Endothelial cell of umbilical vein (primary cell): ENCODE measurements at regions not wholly inside any gene's neighbourhood (a gene's known extent, or its start where the extent isn't known, plus 50 kb on each side); places are given as distances from the start of the nearest gene placed in this dataset.

Experiments used
- BruUV-seq: library from RNA; stranded (reverse); fragments of 400-500 nt; replicated peaks from 2 replicates; lab custom pipeline; 2021; lab: Mats Ljungman, UMichigan
- CTCF ChIA-PET: fragments of 300-600, 350-600 bp; sonication (Branson Sonifier 250); formaldehyde crosslinking; loops from one replicate; lab custom pipeline; 2021; ENCODE audit warnings: antibody characterized with exemption, inconsistent platforms; lab: Charles Lee
- POLR2A ChIA-PET: fragments of 300-600, 350-600 bp; sonication (Branson Sonifier 250); formaldehyde crosslinking; loops from one replicate; lab custom pipeline; 2021; ENCODE audit warnings: antibody characterized with exemption, inconsistent platforms; lab: Charles Lee
- DNase-seq: peaks from one replicate; pipeline ENCODE4 v3.0.0-alpha.2; 2011; ENCODE audit warnings: low read depth, low spot score
- FAIRE-seq: peaks from 2 replicates; lab custom pipeline; 2011; peaks lifted over from hg19 to GRCh38; lab: Jason Lieb, UNC
- H2AFZ ChIP-seq: 2 replicates; pipeline ENCODE4 v1.6.0; 2012; ENCODE audit warnings: low read depth, low read length, control low read depth, inconsistent platforms
- H3K27ac ChIP-seq: 2 replicates; pipeline ENCODE4 v1.5.1; 2011; ENCODE audit warnings: low read depth, mild to moderate bottlenecking, control low read depth, low read length, moderate library complexity; ENCODE audit not compliant: insufficient read depth
- H3K27me3 ChIP-seq, 2 experiments: 2 replicates each; pipeline versions ENCODE4 v1.6.0 to v1.6.1; 2011; ENCODE audit warnings: low read length in 2 of 2, mixed read lengths in 1 of 2; ENCODE audit not compliant: control insufficient read depth in 2 of 2, insufficient read depth in 2 of 2
- H3K36me3 ChIP-seq, 2 experiments: 2 replicates in 1 of 2; 3 replicates in 1 of 2; pipeline ENCODE4 v1.5.1; 2011; ENCODE audit warnings: low read length in 2 of 2, mild to moderate bottlenecking in 1 of 2, moderate library complexity in 1 of 2; ENCODE audit not compliant: control insufficient read depth in 2 of 2, insufficient read depth in 2 of 2; ENCODE audit errors: extremely low read depth in 1 of 2
- H3K4me1 ChIP-seq: 3 replicates; pipeline ENCODE4 v1.5.1; 2011; ENCODE audit warnings: mild to moderate bottlenecking, low read length; ENCODE audit not compliant: control insufficient read depth, insufficient read depth; ENCODE audit errors: extremely low read depth
- H3K4me2 ChIP-seq: 2 replicates; pipeline ENCODE4 v1.6.1; 2011; ENCODE audit warnings: low read length, control low read depth, mixed read lengths; ENCODE audit not compliant: insufficient read depth
- H3K4me3 ChIP-seq, 3 experiments: fragments of 200-600 bp in 1 of 3; sonication (generic), shearing (Covaris generic) in 1 of 3; replicated peaks in 1 of 3; 2 replicates each; pipeline ENCODE4 v1.5.1; 2011 to 2016; ENCODE audit warnings: control low read depth in 3 of 3, low read length in 3 of 3, mild to moderate bottlenecking in 2 of 3, inconsistent platforms in 1 of 3, low read depth in 1 of 3, moderate library complexity in 1 of 3; ENCODE audit not compliant: insufficient read depth in 1 of 3
- H3K79me2 ChIP-seq: 2 replicates; pipeline ENCODE4 v1.6.0; 2012; ENCODE audit warnings: low read length, inconsistent platforms; ENCODE audit not compliant: control insufficient read depth, insufficient read depth
- H3K9ac ChIP-seq: replicated peaks from 2 replicates; pipeline ENCODE3; 2011; ENCODE audit warnings: low read length, control low read depth; ENCODE audit not compliant: insufficient read depth; ENCODE audit errors: extremely low read depth
- H3K9me1 ChIP-seq: replicated peaks from 3 replicates; pipeline ENCODE4 v1.6.0; 2011; ENCODE audit warnings: mild to moderate bottlenecking, low read length; ENCODE audit not compliant: control insufficient read depth, insufficient read depth; ENCODE audit errors: extremely low read depth
- H3K9me3 ChIP-seq: replicated peaks from 2 replicates; pipeline ENCODE4 v1.5.1; 2012; ENCODE audit warnings: low read length, inconsistent platforms; ENCODE audit not compliant: control insufficient read depth, insufficient read depth
- H4K20me1 ChIP-seq: replicated peaks from 2 replicates; pipeline ENCODE3; 2011; ENCODE audit warnings: mild to moderate bottlenecking, low read length; ENCODE audit not compliant: control insufficient read depth, insufficient read depth; ENCODE audit errors: extremely low read depth
- EZH2 ChIP-seq: IDR thresholded peaks from 2 replicates; pipeline ENCODE4 v1.6.1; 2012; ENCODE audit warnings: borderline replicate concordance, low read depth, mild to moderate bottlenecking, moderate library complexity, low read length, inconsistent platforms; ENCODE audit not compliant: severe bottlenecking
- FOS ChIP-seq: IDR thresholded peaks from 2 replicates; pipeline ENCODE4 v1.6.1; 2011; ENCODE audit warnings: mild to moderate bottlenecking, low read length, moderate library complexity, borderline replicate concordance; ENCODE audit not compliant: insufficient read depth
- GATA2 ChIP-seq: IDR thresholded peaks from 2 replicates; pipeline ENCODE4 v1.7.0; 2011; ENCODE audit warnings: low read depth, mild to moderate bottlenecking, moderate library complexity, mixed read lengths, low read length; ENCODE audit not compliant: insufficient read length, insufficient read depth
- JUN ChIP-seq: IDR thresholded peaks from 2 replicates; pipeline ENCODE4 v1.6.1; 2011; ENCODE audit warnings: borderline replicate concordance, low read depth; ENCODE audit not compliant: insufficient read length, insufficient read depth
- MYC ChIP-seq: IDR thresholded peaks from one replicate; pipeline ENCODE4 v1.6.1; 2011; ENCODE audit warnings: mild to moderate bottlenecking, low read depth, low read length
- POLR2A ChIP-seq: IDR thresholded peaks from 2 replicates; pipeline ENCODE4 v1.6.1; 2012; ENCODE audit warnings: low read depth, mild to moderate bottlenecking, control low read depth, low read length
- POLR2AphosphoS5 ChIP-seq: IDR thresholded peaks from 2 replicates; pipeline ENCODE4 v1.6.1; 2012; ENCODE audit warnings: low read depth, mild to moderate bottlenecking, control low read depth, low read length, moderate library complexity; ENCODE audit not compliant: insufficient read depth
- dilution Hi-C: fragments of 300-500 bp; cut with MboI; formaldehyde crosslinking; loops from one replicate; pipeline ENCODE4 v1.15.0; 2019; ENCODE audit warnings: low sequenced_read_pairs; ENCODE audit not compliant: extremely low pct_ligation_motif_present
- intact Hi-C: fragments of 100-400 bp; cut with micrococcal nuclease; formaldehyde crosslinking; loops from one replicate; pipeline ENCODE4 v1.10.0; 2022
- TF ChIP-seq, protein P1 (sequence below), 2 donors: IDR thresholded peaks; 1 replicate in 1 of 2; 2 replicates in 1 of 2; pipeline ENCODE4 v1.5.1; 2011; ENCODE audit warnings: low read length in 2 of 2, mild to moderate bottlenecking in 2 of 2, moderate library complexity in 2 of 2, control low read depth in 1 of 2, inconsistent platforms in 1 of 2, low read depth in 1 of 2; ENCODE audit not compliant: insufficient read depth in 1 of 2; ENCODE audit errors: extremely low read depth in 1 of 2
- TF ChIP-seq, protein P2 (sequence below): IDR thresholded peaks from 2 replicates; pipeline ENCODE4 v1.6.1; 2011; ENCODE audit not compliant: insufficient read depth, insufficient read length

DNA sequence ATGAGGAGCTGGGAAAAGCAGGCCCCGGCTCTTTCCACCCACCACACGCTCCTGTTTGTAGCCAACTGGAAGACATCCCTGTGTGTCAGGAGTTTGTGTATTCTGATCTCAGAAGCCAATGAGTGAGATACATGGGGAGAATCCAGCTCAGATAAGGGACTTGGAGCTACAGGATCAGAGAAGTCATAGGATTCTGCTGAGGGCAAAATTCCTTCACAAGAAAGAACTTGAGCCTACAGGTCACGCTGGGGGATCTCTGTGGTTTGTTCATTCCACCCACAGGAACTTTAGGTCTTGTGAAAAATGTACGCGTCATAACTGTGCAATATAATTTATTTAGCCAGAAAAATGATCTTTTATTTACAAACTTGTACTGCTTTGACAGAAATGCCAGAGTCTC is 80.1 kb upstream of the SMIM21 start:
- dilution Hi-C loops = no loop called here
- no peak overlapping the region for H3K9ac ChIP-seq
- H3K4me1 ChIP-seq = no peaks in the 10 kb centered on the region
- no peaks in the 10 kb centered on the region for H3K9me3 ChIP-seq
- H2AFZ ChIP-seq = no peak overlapping the region
- no peaks in the 10 kb centered on the region for H3K36me3 ChIP-seq
- ChIA-PET POLR2A (no interaction called here), CTCF (no interaction called here)
- intact Hi-C loops = no loop called here
- H3K27me3 ChIP-seq = no peaks in the 10 kb centered on the region
- FAIRE-seq = no peak
- H3K4me2 ChIP-seq = no peak overlapping the region
- no peaks in the 10 kb centered on the region for H4K20me1 ChIP-seq
- no peak for DNase-seq
- H3K9me1 ChIP-seq = no peaks in the 10 kb centered on the region
- TF ChIP-seq FOS (no peak), POLR2A (no peak), EZH2 (no peak), JUN (no peak), MYC (no peak), POLR2AphosphoS5 (no peak), GATA2 (no peak)
- TF ChIP-seq, protein P1, sequence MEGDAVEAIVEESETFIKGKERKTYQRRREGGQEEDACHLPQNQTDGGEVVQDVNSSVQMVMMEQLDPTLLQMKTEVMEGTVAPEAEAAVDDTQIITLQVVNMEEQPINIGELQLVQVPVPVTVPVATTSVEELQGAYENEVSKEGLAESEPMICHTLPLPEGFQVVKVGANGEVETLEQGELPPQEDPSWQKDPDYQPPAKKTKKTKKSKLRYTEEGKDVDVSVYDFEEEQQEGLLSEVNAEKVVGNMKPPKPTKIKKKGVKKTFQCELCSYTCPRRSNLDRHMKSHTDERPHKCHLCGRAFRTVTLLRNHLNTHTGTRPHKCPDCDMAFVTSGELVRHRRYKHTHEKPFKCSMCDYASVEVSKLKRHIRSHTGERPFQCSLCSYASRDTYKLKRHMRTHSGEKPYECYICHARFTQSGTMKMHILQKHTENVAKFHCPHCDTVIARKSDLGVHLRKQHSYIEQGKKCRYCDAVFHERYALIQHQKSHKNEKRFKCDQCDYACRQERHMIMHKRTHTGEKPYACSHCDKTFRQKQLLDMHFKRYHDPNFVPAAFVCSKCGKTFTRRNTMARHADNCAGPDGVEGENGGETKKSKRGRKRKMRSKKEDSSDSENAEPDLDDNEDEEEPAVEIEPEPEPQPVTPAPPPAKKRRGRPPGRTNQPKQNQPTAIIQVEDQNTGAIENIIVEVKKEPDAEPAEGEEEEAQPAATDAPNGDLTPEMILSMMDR (IDR thresholded peaks at IDR 0.05; ENCODE audit: extremely low read depth in 1 of 2, insufficient read depth in 1 of 2, low read depth in 1 of 2, low read length in 2 of 2) = no peak
- TF ChIP-seq, protein P2, sequence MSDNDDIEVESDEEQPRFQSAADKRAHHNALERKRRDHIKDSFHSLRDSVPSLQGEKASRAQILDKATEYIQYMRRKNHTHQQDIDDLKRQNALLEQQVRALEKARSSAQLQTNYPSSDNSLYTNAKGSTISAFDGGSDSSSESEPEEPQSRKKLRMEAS = no peak
- BruUV-seq = no TSS peak
- no peak overlapping the region for H3K27ac ChIP-seq
- H3K79me2 ChIP-seq = no peaks in the 10 kb centered on the region
- H3K4me3 ChIP-seq = no peak overlapping the region
